ENCODE measurements at regions not wholly inside any gene's neighbourhood (a gene's known extent, or its start where the extent isn't known, plus 50 kb on each side); places are given as distances from the start of the nearest gene placed in this dataset.

GRCh38 chr12:77644915-77645605 is 185.6 kb upstream of the NAV3 start:
- no peaks in the 10 kb centered on the region for H3K9me3 ChIP-seq (replicated peaks; ENCODE audit: control insufficient read depth, insufficient read depth, low read depth, low read length)
- no peak overlapping the region for H3K4me3 ChIP-seq
- DNase-seq (ENCODE audit: extremely low read depth in 1 of 4, low spot score in 3 of 4): no peak
- no peaks in the 10 kb centered on the region for H3K27me3 ChIP-seq (ENCODE audit: control insufficient read depth in 2 of 2, insufficient read depth in 2 of 2, low read length in 2 of 2)
- FAIRE-seq: no peak
- in situ Hi-C loops (cut with MboI): no loop called here
- ChIA-PET CTCF (ENCODE audit: low intra/inter-chr PET ratio) (no interaction called here), POLR2A (no interaction called here)
- H3K4me1 ChIP-seq (replicated peaks in 1 of 2; ENCODE audit: control insufficient read depth in 2 of 2, insufficient read depth in 2 of 2, low read length in 2 of 2): no peaks in the 10 kb centered on the region
- no TSS peak for BruUV-seq (replicated peaks)
- no peaks in the 10 kb centered on the region for H3K9me1 ChIP-seq (ENCODE audit: control insufficient read depth, insufficient read depth, low read length)
- no peak overlapping the region for H2AFZ ChIP-seq (ENCODE audit: low read depth, low read length)
- H4K20me1 ChIP-seq (replicated peaks; ENCODE audit: control insufficient read depth, insufficient read depth, low read length): no peaks in the 10 kb centered on the region
- TF ChIP-seq SMARCC2 (IDR thresholded peaks at IDR 0.05; ENCODE audit: low read depth): no peak
- no peak for TF ChIP-seq ZBTB26 (CRISPR knock-in tag; IDR thresholded peaks at IDR 0.05)
- no peak for TF ChIP-seq ZNF655 (CRISPR knock-in tag; IDR thresholded peaks at IDR 0.05)
- no peak overlapping the region for H3K9ac ChIP-seq (ENCODE audit: insufficient read depth in 1 of 2, low read depth in 2 of 2, low read length in 2 of 2)
- no peak overlapping the region for H3K4me2 ChIP-seq (ENCODE audit: insufficient read depth, low read length)
- no peak overlapping the region for H3K27ac ChIP-seq (ENCODE audit: extremely low read depth, low read depth, low read length)
- WGBS (ENCODE audit: insufficient coverage, low coverage, missing lambda C conversion rate): 0% methylated on average over 2 of the region's 3 CpGs
- no peaks in the 10 kb centered on the region for H3K79me2 ChIP-seq (ENCODE audit: control insufficient read depth, insufficient read depth, low read length)
- no peak for ATAC-seq
- no peaks in the 10 kb centered on the region for H3K36me3 ChIP-seq (ENCODE audit: control insufficient read depth, insufficient read depth, low read length)
- intact Hi-C loops (cut with micrococcal nuclease): no loop called here
